Hepatocyte (in vitro differentiated cells): ENCODE measurements at regions not wholly inside any gene's neighbourhood (a gene's known extent, or its start where the extent isn't known, plus 50 kb on each side); places are given as distances from the start of the nearest gene placed in this dataset.

Experiments
- DNase-seq: peaks from one replicate; pipeline ENCODE4 v3.0.0-alpha.2; 2016; ENCODE audit warnings: low spot score
- H2AFZ ChIP-seq: fragments of 200-600 bp; sonication (generic); 2 replicates; pipeline ENCODE4 v1.6.0; 2016; ENCODE audit warnings: antibody characterized with exemption, mild to moderate bottlenecking
- H3K27ac ChIP-seq: fragments of 200-600 bp; sonication (generic); 2 replicates; pipeline ENCODE4 v1.5.1; 2016; ENCODE audit warnings: mild to moderate bottlenecking
- H3K27me3 ChIP-seq: fragments of 200-600 bp; sonication (generic); 2 replicates; pipeline ENCODE4 v1.6.1; 2016
- H3K36me3 ChIP-seq: fragments of 200-600 bp; sonication (generic); replicated peaks from 2 replicates; pipeline ENCODE4 v1.5.1; 2016; ENCODE audit warnings: low read depth; ENCODE audit not compliant: insufficient read depth
- H3K4me1 ChIP-seq: fragments of 200-600 bp; sonication (generic); 2 replicates; pipeline ENCODE4 v1.5.1; 2016; ENCODE audit warnings: mild to moderate bottlenecking, moderate library complexity; ENCODE audit not compliant: insufficient read depth
- H3K4me2 ChIP-seq: fragments of 200-600 bp; sonication (generic); 2 replicates; pipeline ENCODE4 v1.6.0; 2016
- H3K4me3 ChIP-seq: fragments of 200-600 bp; sonication (generic); 2 replicates; pipeline ENCODE4 v1.5.1; 2016; ENCODE audit warnings: mild to moderate bottlenecking
- H3K79me2 ChIP-seq: fragments of 200-600 bp; sonication (generic); 2 replicates; pipeline ENCODE4 v1.6.0; 2017; ENCODE audit warnings: mild to moderate bottlenecking
- H3K9me2 ChIP-seq: fragments of 200-600 bp; sonication (generic); replicated peaks from 2 replicates; pipeline ENCODE4 v1.6.0; 2017; ENCODE audit warnings: mild to moderate bottlenecking; ENCODE audit not compliant: insufficient read depth
- H3K9me3 ChIP-seq: fragments of 200-600 bp; sonication (generic); 2 replicates; pipeline ENCODE4 v1.5.1; 2016; ENCODE audit warnings: low read depth, mild to moderate bottlenecking
- H4K20me1 ChIP-seq: fragments of 200-600 bp; sonication (generic); 2 replicates; pipeline ENCODE4 v1.6.0; 2016; ENCODE audit warnings: mild to moderate bottlenecking; ENCODE audit not compliant: insufficient read depth, poor library complexity, severe bottlenecking
- EZH2 ChIP-seq: fragments of 200-600 bp; sonication (generic); IDR thresholded peaks from 2 replicates; pipeline ENCODE4 v1.6.1; 2016; ENCODE audit warnings: antibody characterized with exemption, mild to moderate bottlenecking, borderline replicate concordance
- EZH2phosphoT487 ChIP-seq: fragments of 200-600 bp; sonication (generic); IDR thresholded peaks from one replicate; pipeline ENCODE4 v1.6.1; 2018; ENCODE audit warnings: antibody characterized with exemption, mild to moderate bottlenecking, low read depth, moderate library complexity; ENCODE audit not compliant: unreplicated experiment, severe bottlenecking
- whole genome bisulfite sequencing: methylation state at CpG from one replicate; pipeline ENCODE4 v1.1.6; 2016; ENCODE audit warnings: low lambda C conversion rate; ENCODE audit errors: missing lambda C conversion rate; 5-methylcytosine and 5-hydroxymethylcytosine counted together
- TF ChIP-seq, protein P1 (sequence below): fragments of 200-600 bp; sonication (generic); IDR thresholded peaks from 2 replicates; pipeline ENCODE4 v1.5.1; 2016; ENCODE audit warnings: antibody characterized with exemption, mild to moderate bottlenecking; ENCODE audit not compliant: poor library complexity

DNA sequence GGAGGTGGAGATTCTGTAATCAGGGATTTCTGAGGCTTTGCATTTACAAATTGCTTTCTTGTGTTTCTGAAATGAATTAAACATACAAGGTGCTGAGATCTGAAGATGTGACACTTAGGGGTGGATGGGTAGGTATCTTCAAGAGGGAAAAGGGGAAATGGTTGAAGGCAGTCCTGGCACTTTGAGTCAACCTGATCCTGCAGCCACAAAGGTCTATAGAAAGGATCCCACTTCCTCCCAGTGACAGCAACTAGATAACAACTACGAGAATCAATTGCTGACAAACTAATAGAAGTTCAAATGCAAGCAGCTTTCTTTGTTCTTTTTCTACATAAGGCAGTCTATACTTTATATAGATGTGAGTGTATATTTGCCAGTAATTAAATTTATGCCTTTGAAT is 553.3 kb downstream of the MDFIC start:
- Histone ChIP-seq H3K4me3 (no peak overlapping the region), H3K36me3 (no peaks in the 10 kb centered on the region), H3K27ac (no peak overlapping the region), H3K9me3 (no peaks in the 10 kb centered on the region), H4K20me1 (no peaks in the 10 kb centered on the region), H3K4me2 (no peak overlapping the region), H3K9me2 (peaks cover 3% of the 10 kb centered on the region), H3K4me1 (no peaks in the 10 kb centered on the region), H3K79me2 (no peaks in the 10 kb centered on the region), H2AFZ (no peak overlapping the region), H3K27me3 (peaks cover 11% of the 10 kb centered on the region)
- no peak for TF ChIP-seq EZH2phosphoT487
- TF ChIP-seq, protein P1, sequence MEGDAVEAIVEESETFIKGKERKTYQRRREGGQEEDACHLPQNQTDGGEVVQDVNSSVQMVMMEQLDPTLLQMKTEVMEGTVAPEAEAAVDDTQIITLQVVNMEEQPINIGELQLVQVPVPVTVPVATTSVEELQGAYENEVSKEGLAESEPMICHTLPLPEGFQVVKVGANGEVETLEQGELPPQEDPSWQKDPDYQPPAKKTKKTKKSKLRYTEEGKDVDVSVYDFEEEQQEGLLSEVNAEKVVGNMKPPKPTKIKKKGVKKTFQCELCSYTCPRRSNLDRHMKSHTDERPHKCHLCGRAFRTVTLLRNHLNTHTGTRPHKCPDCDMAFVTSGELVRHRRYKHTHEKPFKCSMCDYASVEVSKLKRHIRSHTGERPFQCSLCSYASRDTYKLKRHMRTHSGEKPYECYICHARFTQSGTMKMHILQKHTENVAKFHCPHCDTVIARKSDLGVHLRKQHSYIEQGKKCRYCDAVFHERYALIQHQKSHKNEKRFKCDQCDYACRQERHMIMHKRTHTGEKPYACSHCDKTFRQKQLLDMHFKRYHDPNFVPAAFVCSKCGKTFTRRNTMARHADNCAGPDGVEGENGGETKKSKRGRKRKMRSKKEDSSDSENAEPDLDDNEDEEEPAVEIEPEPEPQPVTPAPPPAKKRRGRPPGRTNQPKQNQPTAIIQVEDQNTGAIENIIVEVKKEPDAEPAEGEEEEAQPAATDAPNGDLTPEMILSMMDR: no peak
- no peak for TF ChIP-seq EZH2
- WGBS: 78% methylated on average over 1 of the region's 1 CpG
- no peak for DNase-seq

DNA sequence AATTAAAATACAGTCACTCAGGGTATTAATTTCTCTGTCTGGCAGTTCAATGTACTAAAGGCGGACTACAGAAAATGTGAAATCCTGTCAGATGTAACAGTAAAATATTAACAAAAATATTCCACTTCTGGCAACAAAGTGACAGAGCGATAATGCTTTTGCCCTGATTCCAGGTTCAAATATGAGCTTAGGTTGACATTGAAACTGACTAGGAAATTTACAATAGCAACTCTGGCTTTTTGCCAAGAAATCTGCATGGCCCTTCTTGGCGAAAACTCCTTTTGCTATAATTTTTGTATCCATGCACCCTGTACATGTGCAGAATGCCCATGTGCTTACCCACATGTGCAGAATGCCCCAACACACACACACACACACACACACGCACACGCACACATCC is 552.2 kb downstream of the MDFIC start:
- no peak overlapping the region for H3K4me3 ChIP-seq
- no peaks in the 10 kb centered on the region for H3K9me3 ChIP-seq
- no peak overlapping the region for H3K4me2 ChIP-seq
- H3K27ac ChIP-seq: no peak overlapping the region
- WGBS: 94% methylated on average over 5 of the region's 5 CpGs
- no peaks in the 10 kb centered on the region for H3K4me1 ChIP-seq
- no peaks in the 10 kb centered on the region for H3K79me2 ChIP-seq
- TF ChIP-seq EZH2 (no peak), EZH2phosphoT487 (no peak)
- TF ChIP-seq, protein P1: no peak
- no peak for DNase-seq
- H2AFZ ChIP-seq: no peak overlapping the region
- H4K20me1 ChIP-seq: no peaks in the 10 kb centered on the region
- H3K36me3 ChIP-seq: no peaks in the 10 kb centered on the region
- peaks cover 11% of the 10 kb centered on the region for H3K27me3 ChIP-seq
- H3K9me2 ChIP-seq: peaks cover 3% of the 10 kb centered on the region

DNA sequence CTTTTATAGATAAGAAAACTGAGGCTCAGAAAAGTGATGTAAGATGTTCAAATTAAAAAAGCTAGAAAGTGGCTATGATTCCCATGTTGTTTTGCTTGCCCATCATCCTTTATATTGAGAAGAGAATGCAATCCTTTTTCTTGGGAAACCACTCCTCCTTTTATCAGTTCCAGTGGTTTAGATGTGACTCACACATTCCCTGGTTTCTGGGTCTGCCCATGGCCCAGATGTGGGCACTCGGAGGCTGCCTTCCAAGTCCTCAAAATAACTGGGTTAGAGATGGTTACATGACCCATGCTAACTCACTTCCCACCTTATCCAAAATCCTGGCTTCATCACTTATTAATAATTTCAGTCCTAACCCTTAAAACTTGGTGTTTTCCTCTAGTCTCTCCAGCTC is 550.0 kb downstream of the MDFIC start:
- no peaks in the 10 kb centered on the region for H3K79me2 ChIP-seq
- no peak overlapping the region for H3K4me2 ChIP-seq
- no peaks in the 10 kb centered on the region for H3K36me3 ChIP-seq
- H2AFZ ChIP-seq: no peak overlapping the region
- H3K4me3 ChIP-seq: no peak overlapping the region
- H4K20me1 ChIP-seq: no peaks in the 10 kb centered on the region
- H3K27ac ChIP-seq: no peak overlapping the region
- no peak for TF ChIP-seq EZH2
- TF ChIP-seq, protein P1: no peak
- TF ChIP-seq EZH2phosphoT487: no peak
- DNase-seq: no peak
- H3K9me2 ChIP-seq: peaks cover 3% of the 10 kb centered on the region
- H3K9me3 ChIP-seq: no peaks in the 10 kb centered on the region
- WGBS: 67% methylated on average over 1 of the region's 1 CpG
- peaks cover 3% of the 10 kb centered on the region for H3K27me3 ChIP-seq
- H3K4me1 ChIP-seq: no peaks in the 10 kb centered on the region
